ENCODE measurements at regions not wholly inside any gene's neighbourhood (a gene's known extent, or its start where the extent isn't known, plus 50 kb on each side); places are given as distances from the start of the nearest gene placed in this dataset.

- no peaks in the 10 kb centered on the region for H3K27me3 ChIP-seq (ENCODE audit: insufficient read depth, low read length)
- no peaks in the 10 kb centered on the region for H4K20me1 ChIP-seq (ENCODE audit: insufficient read depth, low read length)
- DNase-seq (ENCODE audit: insufficient read length, low spot score, missing footprints): no peak
- H3K36me3 ChIP-seq (ENCODE audit: insufficient read depth, low read length): no peaks in the 10 kb centered on the region
- H3K27ac ChIP-seq (ENCODE audit: low read depth, low read length): no peak overlapping the region
- no peaks in the 10 kb centered on the region for H3K4me1 ChIP-seq (ENCODE audit: insufficient read depth, low read length)
- no peak overlapping the region for H2AFZ ChIP-seq (ENCODE audit: low read length)
- TF ChIP-seq CTCF (IDR thresholded peaks at IDR 0.05; ENCODE audit: extremely low read depth, low read depth, low read length): no peak
- H3K4me2 ChIP-seq (ENCODE audit: insufficient read depth, low read length): no peak overlapping the region
- no peak overlapping the region for H3K4me3 ChIP-seq (ENCODE audit: insufficient read depth, low read length)
- peaks cover 3% of the 10 kb centered on the region for H3K9me3 ChIP-seq (ENCODE audit: low read depth, low read length)
- no peaks in the 10 kb centered on the region for H3K79me2 ChIP-seq (ENCODE audit: insufficient read depth, low read length)
Measured at GRCh38 chr4:177826973-177827372, 384.7 kb upstream of the AGA start.

GRCh38 chr4:177841258-177841657 lies 399.0 kb upstream of the AGA start:
- H4K20me1 ChIP-seq (ENCODE audit: insufficient read depth, low read length): no peaks in the 10 kb centered on the region
- H3K4me3 ChIP-seq (ENCODE audit: insufficient read depth, low read length): no peak overlapping the region
- no peak for DNase-seq (ENCODE audit: insufficient read length, low spot score, missing footprints)
- H3K4me1 ChIP-seq (ENCODE audit: insufficient read depth, low read length): no peaks in the 10 kb centered on the region
- H3K27ac ChIP-seq (ENCODE audit: low read depth, low read length): no peak overlapping the region
- H3K36me3 ChIP-seq (ENCODE audit: insufficient read depth, low read length): no peaks in the 10 kb centered on the region
- H3K79me2 ChIP-seq (ENCODE audit: insufficient read depth, low read length): no peaks in the 10 kb centered on the region
- H3K9me3 ChIP-seq (ENCODE audit: low read depth, low read length): peaks cover 3% of the 10 kb centered on the region
- no peak overlapping the region for H3K4me2 ChIP-seq (ENCODE audit: insufficient read depth, low read length)
- H3K27me3 ChIP-seq (ENCODE audit: insufficient read depth, low read length): no peaks in the 10 kb centered on the region
- H2AFZ ChIP-seq (ENCODE audit: low read length): no peak overlapping the region
- TF ChIP-seq CTCF (IDR thresholded peaks at IDR 0.05; ENCODE audit: extremely low read depth, low read depth, low read length): no peak

GRCh38 chr4:177853229-177853628 lies 411.0 kb upstream of the AGA start:
- Histone ChIP-seq H3K9me3 (ENCODE audit: low read depth, low read length) (no peaks in the 10 kb centered on the region), H3K79me2 (ENCODE audit: insufficient read depth, low read length) (no peaks in the 10 kb centered on the region), H3K27ac (ENCODE audit: low read depth, low read length) (no peak overlapping the region), H2AFZ (ENCODE audit: low read length) (no peak overlapping the region), H4K20me1 (ENCODE audit: insufficient read depth, low read length) (no peaks in the 10 kb centered on the region), H3K36me3 (ENCODE audit: insufficient read depth, low read length) (no peaks in the 10 kb centered on the region), H3K4me3 (ENCODE audit: insufficient read depth, low read length) (no peak overlapping the region), H3K27me3 (ENCODE audit: insufficient read depth, low read length) (no peaks in the 10 kb centered on the region), H3K4me1 (ENCODE audit: insufficient read depth, low read length) (no peaks in the 10 kb centered on the region), H3K4me2 (ENCODE audit: insufficient read depth, low read length) (no peak overlapping the region)
- no peak for TF ChIP-seq CTCF (IDR thresholded peaks at IDR 0.05; ENCODE audit: extremely low read depth, low read depth, low read length)
- DNase-seq (ENCODE audit: insufficient read length, low spot score, missing footprints): no peak

GRCh38 chr4:177855507-177856197 lies 413.4 kb upstream of the AGA start:
- H3K4me2 ChIP-seq (ENCODE audit: insufficient read depth, low read length): no peak overlapping the region
- TF ChIP-seq CTCF (IDR thresholded peaks at IDR 0.05; ENCODE audit: extremely low read depth, low read depth, low read length): no peak
- H3K9me3 ChIP-seq (ENCODE audit: low read depth, low read length): no peaks in the 10 kb centered on the region
- H3K36me3 ChIP-seq (ENCODE audit: insufficient read depth, low read length): no peaks in the 10 kb centered on the region
- H3K4me3 ChIP-seq (ENCODE audit: insufficient read depth, low read length): no peak overlapping the region
- no peak overlapping the region for H3K27ac ChIP-seq (ENCODE audit: low read depth, low read length)
- DNase-seq (ENCODE audit: insufficient read length, low spot score, missing footprints): no peak
- H3K27me3 ChIP-seq (ENCODE audit: insufficient read depth, low read length): no peaks in the 10 kb centered on the region
- H3K79me2 ChIP-seq (ENCODE audit: insufficient read depth, low read length): no peaks in the 10 kb centered on the region
- H3K4me1 ChIP-seq (ENCODE audit: insufficient read depth, low read length): no peaks in the 10 kb centered on the region
- no peak overlapping the region for H2AFZ ChIP-seq (ENCODE audit: low read length)
- H4K20me1 ChIP-seq (ENCODE audit: insufficient read depth, low read length): no peaks in the 10 kb centered on the region
